Stimulated activated CD4-positive, alpha-beta T cell treated with anti-CD3 and anti-CD28 coated beads, Interleukin-2, amount 100 ng/mL, for 48 hours (primary cell): ENCODE measurements at regions not wholly inside any gene's neighbourhood (a gene's known extent, or its start where the extent isn't known, plus 50 kb on each side); places are given as distances from the start of the nearest gene placed in this dataset.

Experiments
- DNase-seq, 2 donors: peaks; one replicate each; pipeline ENCODE4 v3.0.0-alpha.2; 2020

DNA sequence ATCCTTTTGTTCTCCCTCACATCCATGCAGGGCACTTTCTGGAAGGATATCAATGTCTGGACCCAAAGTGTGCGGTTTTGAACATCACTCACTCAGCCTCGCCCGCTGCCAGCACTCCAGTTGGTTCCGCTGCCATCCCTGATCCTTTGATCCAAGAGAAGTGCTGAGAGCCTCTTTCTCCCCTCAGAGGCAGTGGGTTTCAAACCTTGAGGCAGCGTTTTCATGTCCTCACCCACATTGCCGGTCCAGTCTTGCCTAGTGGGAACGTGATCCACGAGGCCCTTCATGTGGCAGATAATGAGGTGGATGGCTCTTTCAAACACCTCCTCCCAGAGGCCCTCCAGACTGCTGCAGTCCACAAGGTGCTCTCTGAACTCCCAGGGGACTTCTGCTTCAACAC, 122.2 kb downstream of the ACTL8 start:
- DNase-seq: no peak

DNA sequence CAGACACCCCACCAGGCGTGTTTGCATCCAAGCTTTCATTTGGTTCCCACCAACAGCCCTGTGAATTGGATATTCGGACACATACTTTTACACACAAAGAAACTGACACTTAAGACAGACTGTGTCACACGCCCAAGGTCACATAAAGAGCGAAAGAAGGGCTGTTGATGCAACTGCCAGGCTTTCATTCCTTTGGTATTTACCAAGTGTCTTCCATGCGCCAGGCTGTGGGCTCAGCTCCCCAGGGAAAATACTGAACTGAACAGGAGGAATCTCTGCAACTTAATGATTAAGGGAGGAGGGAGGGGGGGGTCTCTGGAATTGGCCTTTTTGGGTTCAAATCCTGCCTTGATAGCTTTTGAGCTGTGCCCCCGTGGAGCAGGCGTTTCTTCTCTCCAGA, 122.8 kb downstream of the ACTL8 start:
- no peak for DNase-seq

DNA sequence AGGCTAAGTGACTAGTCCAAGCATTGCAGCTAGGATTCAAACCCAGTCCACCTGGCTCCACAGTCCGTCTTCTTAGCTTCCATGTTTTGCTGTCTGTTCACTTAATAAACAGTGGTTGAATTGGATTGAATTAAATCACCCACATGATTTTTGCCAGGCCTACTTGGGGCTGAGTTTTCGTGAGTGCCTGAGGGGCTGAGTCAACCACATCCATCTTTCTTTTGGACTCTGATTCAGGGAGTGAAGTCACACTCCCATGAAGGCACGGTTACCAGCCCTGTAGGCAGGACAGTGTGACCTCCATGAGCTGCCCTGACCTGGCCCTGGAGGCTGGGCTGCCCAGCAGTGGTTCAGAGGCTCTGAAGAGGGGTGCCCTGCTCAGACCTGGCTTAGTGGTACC, 123.7 kb downstream of the ACTL8 start:
- DNase-seq: no peak

DNA sequence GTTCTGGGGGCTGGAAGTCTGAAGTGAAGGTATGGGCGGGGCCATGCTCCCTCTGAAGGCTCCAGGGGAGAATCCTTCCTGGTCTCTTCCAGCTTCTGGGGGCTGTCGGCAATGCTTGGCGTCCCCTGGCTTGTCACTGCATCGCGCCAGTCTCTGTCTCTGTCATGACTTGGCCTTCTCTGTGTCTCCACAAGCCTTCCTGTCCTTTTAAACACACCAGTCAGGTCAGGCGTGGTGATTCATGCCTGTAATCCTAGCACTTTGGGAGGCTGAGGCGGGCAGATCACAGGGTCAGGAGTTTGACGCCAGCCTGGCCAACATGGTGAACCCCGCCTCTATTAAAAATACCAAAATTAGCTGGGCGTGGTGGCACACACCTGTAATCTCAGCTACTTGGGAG, 125.3 kb downstream of the ACTL8 start:
- no peak for DNase-seq

DNA sequence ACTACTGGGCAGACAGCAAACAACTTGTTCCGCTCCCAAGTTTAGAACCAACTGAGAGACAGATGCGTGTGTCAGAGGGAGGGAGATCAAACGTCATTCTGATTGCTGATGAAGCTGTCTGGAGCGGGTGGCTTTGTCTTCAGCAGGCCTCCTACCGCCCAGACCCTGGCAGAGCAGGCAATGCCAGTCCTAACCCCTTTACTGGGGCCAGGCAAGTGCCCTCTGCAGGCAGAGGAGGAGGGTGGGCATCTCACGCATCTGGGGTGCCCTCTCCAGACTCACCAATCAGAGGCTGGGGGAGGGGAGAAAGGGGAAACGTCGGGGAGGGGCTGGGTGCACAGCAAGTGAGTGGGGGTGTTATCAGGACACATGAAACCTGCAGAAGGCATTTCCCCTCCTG, 126.6 kb downstream of the ACTL8 start:
- DNase-seq: no peak

DNA sequence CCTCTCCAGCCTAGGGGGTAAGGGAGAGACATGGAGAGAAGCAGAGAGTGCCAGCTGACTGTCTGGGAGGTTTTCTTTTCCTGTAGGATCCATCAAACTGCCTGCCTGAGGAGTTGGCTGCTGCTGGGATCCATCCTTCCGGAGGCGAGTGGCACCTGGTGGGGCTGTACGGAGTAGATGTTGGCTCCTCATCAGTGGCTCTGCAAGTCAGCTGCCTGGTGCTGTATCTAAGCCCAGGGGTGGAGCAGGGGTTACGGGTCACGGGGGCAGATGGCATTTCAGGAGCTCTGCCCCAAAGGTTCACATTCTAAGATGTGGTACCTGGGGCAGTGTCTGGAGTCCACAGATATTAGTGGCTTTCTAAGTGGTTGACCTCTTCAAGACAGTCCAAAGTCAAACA, 128.0 kb downstream of the ACTL8 start:
- no peak for DNase-seq

DNA sequence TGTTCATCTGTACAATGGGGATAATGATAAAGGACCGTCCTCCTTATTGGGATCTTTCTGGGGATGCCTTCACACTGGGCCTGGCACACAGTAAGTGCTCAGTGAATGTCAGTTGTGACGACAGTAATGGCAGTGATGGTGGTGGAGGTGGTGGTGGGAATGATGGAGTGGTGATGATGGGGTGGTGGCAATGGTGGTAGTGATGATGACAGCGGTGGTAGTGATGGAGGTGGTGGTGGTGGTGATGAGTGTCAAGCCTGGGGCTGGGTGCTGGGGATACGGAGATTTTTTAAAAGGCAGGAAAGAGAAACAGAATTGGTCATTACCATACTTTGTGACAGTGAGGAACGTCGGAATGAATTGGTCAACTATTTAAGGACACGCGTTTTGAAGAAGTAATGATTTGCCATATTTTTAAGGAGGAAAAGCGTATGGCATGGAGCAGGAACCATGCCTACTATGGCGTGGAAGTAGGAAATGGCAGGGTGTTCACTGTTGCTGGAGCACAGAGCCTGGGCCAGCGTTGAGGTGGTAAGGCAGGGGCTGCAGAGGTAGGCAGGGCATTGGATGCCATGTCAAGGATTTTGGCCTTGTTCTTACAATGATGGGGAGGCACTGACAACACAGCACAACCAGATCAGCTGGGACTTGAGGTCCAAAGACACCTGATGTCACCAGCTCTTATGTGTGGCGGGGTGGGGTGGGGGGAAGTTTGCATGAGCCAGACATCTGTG, 128.7 kb downstream of the ACTL8 start:
- no peak for DNase-seq

DNA sequence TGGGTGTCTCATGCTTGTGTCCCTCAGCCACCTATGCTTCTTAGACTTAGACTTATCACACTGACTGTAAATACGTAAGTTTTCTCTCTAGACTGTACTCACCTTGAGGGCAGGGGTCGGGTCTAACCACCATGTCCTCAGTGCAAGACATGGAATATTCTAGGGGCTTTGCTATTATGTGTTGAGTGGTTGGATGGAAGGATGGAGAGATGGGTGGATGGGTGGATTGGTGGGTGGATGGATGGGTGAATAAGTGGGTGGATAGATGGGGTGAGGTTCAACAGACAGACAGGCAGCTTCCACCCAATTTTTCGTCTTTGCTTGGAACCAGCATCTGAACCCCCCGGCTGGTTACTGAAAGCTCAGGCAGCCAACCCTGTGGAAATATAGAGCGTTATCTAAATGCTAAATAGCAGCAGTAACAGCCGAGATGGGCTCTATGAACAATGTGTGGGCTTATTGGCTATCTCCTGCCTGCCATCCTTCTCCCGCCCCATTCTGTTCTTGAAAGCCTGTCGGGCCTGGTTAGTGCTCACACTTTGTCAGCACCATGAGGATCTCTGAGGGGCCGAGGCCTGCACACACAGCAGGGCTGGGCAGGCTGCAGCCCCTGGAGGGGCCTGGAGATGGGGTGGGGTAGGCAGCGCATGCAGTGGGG, 130.7 kb downstream of the ACTL8 start:
- no peak for DNase-seq

DNA sequence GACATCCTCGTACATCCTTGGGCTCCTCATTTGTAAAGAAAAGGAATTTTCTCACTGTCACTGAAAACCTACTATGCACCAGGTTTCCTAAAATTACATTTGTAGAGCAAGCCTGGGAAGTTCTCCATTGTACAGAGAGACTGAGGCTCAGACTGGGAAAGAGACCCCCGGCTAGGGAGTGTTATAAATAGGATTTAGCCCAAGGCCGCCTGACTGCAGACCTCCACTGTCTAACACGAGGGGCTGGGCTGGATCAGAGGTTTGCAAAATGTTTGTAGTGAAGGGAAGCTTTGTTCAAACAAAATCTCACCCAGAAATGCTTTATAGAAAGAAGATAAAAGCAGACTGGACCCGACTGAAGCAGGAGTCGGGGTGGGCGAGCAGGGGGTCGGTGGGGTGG, 131.3 kb downstream of the ACTL8 start:
- DNase-seq: no peak

DNA sequence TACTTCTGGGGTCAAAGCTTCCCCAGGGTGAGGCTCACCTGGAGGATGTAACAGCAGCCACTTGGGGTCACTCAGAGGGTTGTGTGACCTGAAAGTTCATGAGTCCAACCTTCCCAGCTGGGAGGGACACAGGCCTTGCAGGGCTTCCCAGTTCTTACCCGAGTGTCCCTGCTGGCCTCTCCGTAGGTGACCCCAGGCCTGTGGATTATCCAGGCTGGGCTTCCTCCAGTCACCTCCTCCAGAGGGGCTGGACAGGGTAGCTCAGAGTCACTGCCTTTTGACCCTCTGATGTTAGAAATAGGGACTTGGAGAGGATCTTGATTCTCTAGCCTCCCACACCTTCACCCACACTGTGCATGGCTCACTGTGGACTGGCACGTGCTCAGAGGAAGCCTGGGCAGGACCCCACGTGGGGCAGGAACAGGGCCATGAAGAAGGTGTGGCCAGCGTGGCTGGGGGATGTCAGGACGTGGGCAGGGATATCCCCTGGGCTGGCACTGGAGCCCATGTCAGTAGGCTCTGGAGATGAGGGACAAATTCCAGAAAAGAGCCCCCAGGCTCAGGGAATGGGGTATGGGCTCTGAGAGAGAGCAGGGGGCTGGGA, 131.8 kb downstream of the ACTL8 start:
- DNase-seq: no peak

DNA sequence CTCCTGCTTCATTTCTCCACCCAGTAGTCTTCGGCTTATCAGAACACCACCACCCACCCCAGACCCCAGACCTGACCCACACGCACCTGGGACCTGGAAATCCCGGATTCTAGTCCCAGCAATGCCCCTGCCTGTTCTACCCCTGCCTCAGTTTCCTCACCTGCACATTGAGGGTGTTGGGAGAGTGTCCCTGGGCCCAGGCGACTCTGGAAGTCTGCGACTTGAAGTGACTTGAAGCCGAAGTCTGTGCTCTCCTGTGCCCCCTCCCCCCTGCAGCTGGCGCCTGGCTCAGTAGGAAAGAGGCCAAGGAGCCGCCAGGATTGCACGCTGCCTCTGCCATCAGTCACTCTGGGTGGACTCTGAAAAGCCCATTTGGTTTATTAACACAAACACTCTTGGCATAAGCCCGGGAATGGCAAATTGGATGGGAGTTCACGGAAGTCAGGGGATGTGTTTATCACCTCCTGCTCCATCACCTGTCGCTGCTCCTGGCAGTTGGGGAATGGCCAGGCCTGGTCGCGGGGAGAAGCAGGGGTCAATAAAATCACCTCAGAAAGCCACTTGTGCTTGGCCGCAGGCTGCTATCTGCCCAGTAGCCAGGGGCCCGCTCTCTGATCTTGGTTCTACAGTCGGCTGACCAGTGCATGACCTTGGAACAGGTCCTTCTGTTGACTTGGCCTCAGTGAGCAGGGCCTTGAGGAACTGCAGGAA, 132.7 kb downstream of the ACTL8 start:
- DNase-seq: no peak

DNA sequence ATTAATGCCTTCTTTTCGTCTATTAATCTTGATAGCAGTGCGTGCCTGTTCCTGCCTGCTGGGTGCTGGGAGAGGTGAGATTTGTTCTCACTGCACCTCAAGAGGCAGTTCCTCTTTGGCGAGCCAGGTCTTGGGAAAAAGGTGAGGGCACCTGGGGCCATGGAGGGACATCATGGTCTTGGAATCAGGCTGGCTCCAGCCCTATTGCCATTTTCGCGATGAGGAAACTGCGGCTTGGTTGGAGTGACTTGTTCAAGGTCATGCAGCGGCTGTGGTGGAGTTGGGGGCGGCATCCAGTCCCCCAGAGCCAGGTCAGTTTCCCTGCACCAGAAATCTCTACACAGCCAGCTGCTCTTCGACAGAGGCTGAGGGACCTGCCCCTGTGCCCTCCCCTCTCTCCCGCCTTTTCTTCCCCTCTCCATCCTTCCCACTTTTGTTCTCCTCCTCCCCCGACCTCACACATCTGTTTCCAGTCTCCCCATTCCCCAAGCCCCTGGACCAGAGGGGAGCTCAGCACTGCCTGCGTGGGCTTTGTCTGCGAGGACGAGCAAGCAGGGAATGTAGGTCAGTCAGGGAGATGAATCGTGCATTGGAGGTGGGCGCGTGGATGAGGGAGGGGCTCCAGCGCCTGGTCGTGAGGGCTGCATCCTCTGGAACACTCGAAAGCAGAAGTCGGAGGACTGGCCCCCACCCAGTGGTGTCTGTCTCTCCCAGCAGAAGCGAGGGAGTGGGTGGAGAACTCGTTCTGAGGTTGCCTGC, 135.1 kb downstream of the ACTL8 start:
- DNase-seq: no peak

DNA sequence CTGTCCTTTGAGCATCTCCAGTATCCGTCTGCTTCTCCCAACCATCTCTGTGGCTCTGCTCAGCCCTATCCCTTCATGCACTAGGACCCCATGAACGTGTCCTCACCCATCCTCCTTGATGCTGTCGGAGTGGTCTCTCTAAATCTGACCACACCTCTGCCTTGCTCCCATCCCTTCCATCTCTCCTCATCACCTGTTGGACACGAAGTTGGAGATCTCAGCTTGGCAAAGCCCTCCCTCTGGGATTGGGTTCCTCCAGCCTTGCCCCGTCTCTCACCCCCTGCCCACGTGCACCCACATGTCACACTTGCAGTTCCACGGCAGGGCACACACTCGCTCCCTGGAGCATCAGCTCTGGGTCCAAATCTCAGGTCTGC, 135.7 kb downstream of the ACTL8 start:
- no peak for DNase-seq

DNA sequence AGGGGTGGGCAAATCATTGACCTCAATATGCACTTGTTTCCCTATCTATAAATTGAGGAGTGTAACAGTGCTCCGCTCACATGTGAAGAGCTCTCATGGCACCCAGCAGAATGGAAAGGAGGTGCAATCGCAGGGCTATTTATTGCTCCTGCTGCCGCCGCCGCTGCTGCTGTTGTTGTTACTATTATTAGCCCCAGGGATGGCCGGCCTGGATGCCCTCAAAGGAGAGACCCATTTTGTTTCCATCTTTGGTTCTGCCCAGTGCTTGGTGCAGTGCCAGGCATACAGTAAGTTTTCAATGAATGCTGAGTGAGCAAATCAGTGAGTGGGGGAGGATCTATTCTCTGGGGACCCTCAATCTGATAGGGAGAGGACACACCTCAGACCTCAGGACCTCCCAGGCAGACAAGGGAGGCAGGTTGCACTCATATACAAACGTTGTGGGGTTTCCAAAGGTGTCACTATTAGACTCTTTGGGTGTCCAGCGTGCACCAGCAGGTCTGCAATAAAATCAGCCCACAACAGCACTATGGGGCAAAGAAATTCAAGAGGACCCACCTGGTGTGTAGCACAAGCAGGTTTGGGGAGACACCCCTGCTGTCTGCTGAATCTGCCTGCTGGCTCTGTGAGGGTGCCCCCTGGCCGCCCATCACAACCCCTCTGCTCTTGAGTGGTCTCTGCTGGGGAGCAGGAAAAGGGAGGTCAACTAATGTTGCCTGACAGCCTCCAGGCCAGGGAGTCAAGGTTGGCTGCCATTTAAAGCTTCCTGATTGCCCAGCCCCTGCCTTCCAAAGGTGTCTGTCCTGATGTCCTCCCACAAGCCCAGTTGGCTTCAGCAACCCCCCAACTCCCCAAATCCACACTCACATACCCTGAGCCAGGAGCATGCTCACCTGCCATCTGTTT, 136.3 kb downstream of the ACTL8 start:
- DNase-seq: no peak

DNA sequence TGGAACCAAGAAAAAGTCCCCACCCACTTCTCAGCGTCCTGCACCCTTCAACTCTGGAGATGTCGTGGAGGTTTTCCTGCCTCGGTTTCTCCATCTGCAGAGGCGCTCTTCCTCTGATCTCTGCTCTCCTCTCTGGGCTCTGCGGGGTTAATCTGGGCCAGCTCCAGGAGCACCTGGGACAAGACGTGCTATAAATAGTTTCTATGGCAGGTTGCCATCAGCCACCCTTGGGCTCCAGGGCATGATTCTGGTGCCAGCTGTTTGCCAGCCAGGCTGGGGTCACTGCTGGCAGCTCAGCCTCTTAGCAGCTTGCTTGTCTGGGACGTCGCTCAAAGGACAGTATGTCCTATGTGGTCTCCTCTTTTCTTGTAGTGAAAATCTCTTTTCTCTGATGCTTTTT, 137.1 kb downstream of the ACTL8 start:
- no peak for DNase-seq

DNA sequence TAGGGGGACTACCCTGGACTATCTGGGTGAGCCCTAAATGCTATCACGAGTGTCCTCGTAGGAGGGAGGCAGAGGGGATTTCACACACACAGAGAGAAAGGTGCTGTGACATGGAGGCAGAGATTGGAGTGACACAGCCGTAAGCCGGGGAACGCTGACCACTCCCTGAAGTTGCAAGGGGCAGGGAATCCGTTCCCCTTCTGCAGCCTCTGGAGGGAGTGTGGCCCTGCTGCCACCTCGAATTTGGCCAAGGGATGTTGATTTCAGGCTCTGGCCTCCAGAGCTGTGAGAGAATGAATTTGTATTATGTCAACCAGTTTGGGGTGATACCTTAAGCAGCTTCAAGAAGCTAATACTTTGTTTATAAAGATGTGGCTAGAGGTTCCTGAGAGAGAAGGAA, 137.7 kb downstream of the ACTL8 start:
- no peak for DNase-seq

DNA sequence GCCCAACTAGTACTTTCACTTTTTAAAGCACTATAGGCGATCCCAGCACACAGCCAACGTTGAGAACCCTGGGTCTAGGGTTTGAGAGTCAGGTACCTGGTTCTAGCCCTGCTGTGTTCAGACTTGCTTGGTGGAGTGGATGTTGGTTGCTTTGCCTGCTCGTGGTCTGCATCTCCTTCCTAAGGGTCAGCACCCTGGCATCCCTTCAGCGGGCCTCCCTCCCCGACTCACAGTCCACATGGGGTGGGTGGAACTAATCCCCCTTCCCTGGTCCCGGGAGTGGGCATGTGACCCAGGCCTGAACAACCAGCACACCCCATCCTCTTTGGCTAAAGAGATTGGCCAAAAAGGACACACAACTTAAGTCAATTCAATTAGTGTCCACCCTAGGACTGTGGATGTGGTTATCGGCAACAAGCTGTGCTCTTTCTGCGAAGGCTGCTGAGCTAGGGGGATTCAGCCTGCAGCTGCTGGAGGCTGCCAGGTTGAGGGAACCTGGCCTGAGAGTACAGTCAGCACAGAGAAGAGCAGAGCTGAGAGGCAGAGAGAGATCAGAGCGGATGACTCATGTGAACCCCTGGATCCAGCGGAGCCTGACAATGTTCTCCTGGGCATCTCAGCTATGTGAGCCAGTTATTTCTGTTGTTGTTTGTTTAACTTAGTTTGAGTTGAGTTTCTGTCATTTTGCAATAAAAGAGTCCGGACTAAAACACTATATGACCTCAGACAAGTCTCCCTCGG, 138.9 kb downstream of the ACTL8 start:
- no peak for DNase-seq

DNA sequence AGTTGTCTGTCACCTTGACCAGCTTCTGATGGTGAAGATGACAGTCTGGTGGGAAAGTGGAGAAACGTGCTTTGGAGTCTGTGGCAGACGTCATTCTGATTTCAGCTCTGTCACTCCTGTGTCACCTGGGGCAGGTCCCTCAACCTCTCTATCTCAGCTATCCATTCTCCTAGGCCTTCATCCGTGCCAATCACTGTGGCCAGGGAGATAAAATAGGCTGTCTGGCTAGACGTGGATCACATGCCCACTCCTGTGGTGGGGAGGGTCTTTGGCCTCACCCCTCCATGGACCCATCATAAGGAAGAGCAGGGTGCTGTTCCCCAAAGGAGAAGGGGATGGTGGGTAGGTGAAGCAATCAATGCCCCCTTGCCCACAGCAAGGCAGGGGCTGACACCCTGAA, 140.3 kb downstream of the ACTL8 start:
- DNase-seq: no peak

DNA sequence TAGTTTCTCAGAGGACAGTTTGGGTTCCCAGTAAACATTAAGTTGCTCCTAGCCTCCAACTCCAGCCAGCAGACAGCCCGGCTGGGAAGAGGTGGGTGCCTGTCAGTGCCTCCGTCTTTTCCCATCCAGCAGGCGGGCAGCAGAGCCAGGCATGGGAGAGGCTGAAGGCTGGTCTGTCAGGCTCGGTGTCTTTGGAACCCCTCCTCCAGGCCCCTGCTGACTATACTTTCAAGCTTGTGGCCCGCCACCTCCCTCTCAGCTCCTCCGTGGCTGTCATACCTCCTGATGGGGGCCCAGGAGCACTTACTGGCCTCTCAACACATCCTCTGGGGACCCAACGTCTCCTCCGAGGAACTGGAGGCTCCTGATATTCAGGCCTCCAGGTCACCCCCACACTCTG, 140.9 kb downstream of the ACTL8 start:
- no peak for DNase-seq

DNA sequence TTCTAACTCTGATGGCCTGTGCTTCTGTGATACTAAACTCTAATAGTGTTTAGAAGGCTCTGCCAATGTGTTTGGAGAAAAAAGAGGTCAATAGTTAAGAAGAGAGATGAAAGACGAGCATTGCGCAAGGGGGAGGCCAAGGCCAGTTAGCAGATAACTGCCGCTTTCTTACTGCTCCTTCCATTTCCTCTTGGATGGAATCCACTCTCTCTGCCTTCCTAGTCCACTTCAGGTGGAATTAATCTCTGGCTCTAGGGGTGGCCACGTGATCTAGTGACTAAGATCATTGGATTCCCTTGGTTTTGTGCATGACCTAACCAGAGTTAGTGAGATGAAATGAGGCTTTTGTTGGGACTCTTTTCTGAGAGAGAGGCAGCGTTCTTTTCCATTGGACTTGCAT, 148.3 kb downstream of the ACTL8 start:
- no peak for DNase-seq

DNA sequence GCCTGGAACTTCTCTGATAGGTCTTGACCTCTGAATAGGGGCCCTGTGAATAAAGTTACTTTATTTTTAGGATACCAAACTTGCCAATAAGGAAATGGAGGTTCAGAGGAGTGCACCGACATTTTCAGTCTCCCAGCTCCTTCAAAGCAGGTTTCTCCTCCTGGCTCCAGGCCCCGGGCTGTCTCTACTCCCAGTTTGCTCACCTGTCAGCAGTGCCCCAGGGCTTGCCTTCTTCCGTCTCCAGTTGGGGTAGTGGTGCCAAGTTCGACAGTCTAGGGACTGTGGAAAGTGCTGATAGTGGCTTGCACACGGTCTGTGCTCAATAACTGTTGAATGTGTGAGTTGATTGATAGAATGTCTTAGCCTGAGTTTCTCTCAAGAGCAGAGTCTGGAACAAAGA, 149.2 kb downstream of the ACTL8 start:
- DNase-seq: no peak
